GM23248 (cell line): ENCODE measurements at regions not wholly inside any gene's neighbourhood (a gene's known extent, or its start where the extent isn't known, plus 50 kb on each side); places are given as distances from the start of the nearest gene placed in this dataset.

ENCODE experiments used
- DNase-seq: peaks from one replicate; pipeline ENCODE4 v3.0.0-alpha.2; 2015
- H2AFZ ChIP-seq: fragments of 200-600 bp; sonication (generic); 2 replicates; pipeline ENCODE4 v1.6.1; 2016; ENCODE audit warnings: antibody characterized with exemption
- H3F3A ChIP-seq: fragments of 200-600 bp; sonication (generic); 2 replicates; pipeline ENCODE4 v1.6.1; 2016; ENCODE audit warnings: mild to moderate bottlenecking, antibody characterized with exemption, mixed run types; ENCODE audit not compliant: insufficient read depth
- H3K27ac ChIP-seq: fragments of 200-600 bp; sonication (generic); 2 replicates; pipeline ENCODE4 v1.5.1; 2016; ENCODE audit warnings: mild to moderate bottlenecking
- H3K27me3 ChIP-seq: fragments of 200-600 bp; sonication (generic); replicated peaks from 2 replicates; pipeline ENCODE4 v1.6.1; 2016; ENCODE audit warnings: mild to moderate bottlenecking; ENCODE audit not compliant: insufficient read depth
- H3K36me3 ChIP-seq: fragments of 200-600 bp; sonication (generic); 2 replicates; pipeline ENCODE4 v1.6.1; 2016; ENCODE audit warnings: low read depth, mild to moderate bottlenecking
- H3K4me1 ChIP-seq: fragments of 200-600 bp; sonication (generic); 2 replicates; pipeline ENCODE4 v1.6.1; 2016; ENCODE audit warnings: mild to moderate bottlenecking; ENCODE audit not compliant: insufficient read depth
- H3K4me2 ChIP-seq: fragments of 200-600 bp; sonication (generic); one replicate; pipeline ENCODE4 v1.6.1; 2016; ENCODE audit warnings: mild to moderate bottlenecking; ENCODE audit not compliant: unreplicated experiment
- H3K4me3 ChIP-seq: fragments of 200-600 bp; sonication (generic); 2 replicates; pipeline ENCODE4 v1.5.1; 2016; ENCODE audit warnings: mild to moderate bottlenecking
- H3K79me2 ChIP-seq: fragments of 200-600 bp; sonication (generic); 2 replicates; pipeline ENCODE4 v1.6.1; 2016; ENCODE audit warnings: mild to moderate bottlenecking; ENCODE audit not compliant: insufficient read depth
- H3K9ac ChIP-seq: fragments of 200-600 bp; sonication (generic); 2 replicates; pipeline ENCODE4 v1.6.1; 2016; ENCODE audit warnings: mild to moderate bottlenecking
- H3K9me2 ChIP-seq: fragments of 200-600 bp; sonication (generic); 2 replicates; pipeline ENCODE4 v1.6.1; 2016; ENCODE audit warnings: mixed run types, mild to moderate bottlenecking, moderate library complexity; ENCODE audit not compliant: insufficient read depth
- H3K9me3 ChIP-seq: fragments of 200-600 bp; sonication (generic); one replicate; pipeline ENCODE4 v1.6.1; 2017; ENCODE audit warnings: low read depth
- H4K20me1 ChIP-seq: fragments of 200-600 bp; sonication (generic); 2 replicates; pipeline ENCODE4 v1.6.0; 2016; ENCODE audit not compliant: insufficient read depth
- EZH2 ChIP-seq: fragments of 200-600 bp; sonication (generic); IDR thresholded peaks from 2 replicates; pipeline ENCODE4 v1.6.1; 2018; ENCODE audit warnings: antibody characterized with exemption, mild to moderate bottlenecking; ENCODE audit not compliant: insufficient read depth, poor library complexity, severe bottlenecking
- EZH2phosphoT487 ChIP-seq: fragments of 200-600 bp; sonication (generic); IDR thresholded peaks from 2 replicates; pipeline ENCODE4 v1.6.1; 2018; ENCODE audit warnings: antibody characterized with exemption, moderate library complexity, mild to moderate bottlenecking, low read depth; ENCODE audit not compliant: insufficient read depth
- WGBS, 2 experiments: methylation state at CpG; one replicate each; pipeline ENCODE4 v1.1.6; 2015 to 2017; ENCODE audit warnings: low lambda C conversion rate in 2 of 2, low coverage in 1 of 2; ENCODE audit errors: missing lambda C conversion rate in 2 of 2; 5-methylcytosine and 5-hydroxymethylcytosine counted together
- in situ Hi-C: fragments of 300-500 bp; cut with MboI; formaldehyde crosslinking; loops from 2 replicates; pipeline ENCODE4 v1.15.0; 2020

GRCh38 chr9:31114346-31114745, 1270.1 kb upstream of the ACO1 start:
- H3K27ac ChIP-seq: no peak overlapping the region
- no peaks in the 10 kb centered on the region for H3F3A ChIP-seq
- no peaks in the 10 kb centered on the region for H3K9me3 ChIP-seq
- H3K4me3 ChIP-seq: no peak overlapping the region
- H2AFZ ChIP-seq: no peak overlapping the region
- no peak overlapping the region for H3K9ac ChIP-seq
- H3K79me2 ChIP-seq: no peaks in the 10 kb centered on the region
- H3K4me1 ChIP-seq: no peaks in the 10 kb centered on the region
- no peak overlapping the region for H3K4me2 ChIP-seq
- 6 to 24% methylated on average over 1 of the region's 1 CpG for WGBS, 2 experiments
- no peak for DNase-seq
- no peaks in the 10 kb centered on the region for H4K20me1 ChIP-seq
- in situ Hi-C loops: no loop called here
- H3K27me3 ChIP-seq: no peaks in the 10 kb centered on the region
- H3K9me2 ChIP-seq: no peaks in the 10 kb centered on the region
- no peaks in the 10 kb centered on the region for H3K36me3 ChIP-seq
- TF ChIP-seq EZH2 (no peak), EZH2phosphoT487 (no peak)

- Histone ChIP-seq H3K36me3 (no peaks in the 10 kb centered on the region), H3K9me2 (no peaks in the 10 kb centered on the region), H3K27ac (no peak overlapping the region), H3K27me3 (no peaks in the 10 kb centered on the region), H3F3A (no peaks in the 10 kb centered on the region), H3K4me1 (no peaks in the 10 kb centered on the region), H3K4me2 (no peak overlapping the region), H3K79me2 (no peaks in the 10 kb centered on the region), H3K4me3 (no peak overlapping the region), H2AFZ (no peak overlapping the region), H3K9me3 (no peaks in the 10 kb centered on the region), H4K20me1 (no peaks in the 10 kb centered on the region), H3K9ac (no peak overlapping the region)
- in situ Hi-C loops: no loop called here
- DNase-seq: peak; percentile 49
- WGBS, 2 experiments: 15 to 28% methylated on average over 5 of the region's 5 CpGs
- TF ChIP-seq EZH2: no peak
- no peak for TF ChIP-seq EZH2phosphoT487
Measured at GRCh38 chr9:31119890-31120454, 1264.5 kb upstream of the ACO1 start.

- DNase-seq: no peak
- Histone ChIP-seq H3K4me1 (no peaks in the 10 kb centered on the region), H3K36me3 (no peaks in the 10 kb centered on the region), H3K27me3 (no peaks in the 10 kb centered on the region), H3K79me2 (no peaks in the 10 kb centered on the region), H2AFZ (no peak overlapping the region), H3K9me2 (no peaks in the 10 kb centered on the region), H3K9me3 (no peaks in the 10 kb centered on the region), H3K4me2 (no peak overlapping the region), H3K27ac (no peak overlapping the region), H3K9ac (no peak overlapping the region), H4K20me1 (no peaks in the 10 kb centered on the region), H3F3A (no peaks in the 10 kb centered on the region), H3K4me3 (no peak overlapping the region)
- TF ChIP-seq EZH2phosphoT487: no peak
- no peak for TF ChIP-seq EZH2
- in situ Hi-C loops: no loop called here
- 0 to 3% methylated on average over 1 of the region's 1 CpG for WGBS, 2 experiments
Measured at GRCh38 chr9:31124389-31124788, 1260.1 kb upstream of the ACO1 start.

GRCh38 chr9:31135567-31135966, 1248.9 kb upstream of the ACO1 start:
- Histone ChIP-seq H3F3A (peaks cover 10% of the 10 kb centered on the region), H3K27me3 (no peaks in the 10 kb centered on the region), H3K4me3 (no peak overlapping the region), H2AFZ (no peak overlapping the region), H4K20me1 (no peaks in the 10 kb centered on the region), H3K4me1 (peaks cover 12% of the 10 kb centered on the region; the same call in 1 of the 2 replicates), H3K9me2 (no peaks in the 10 kb centered on the region), H3K9me3 (no peaks in the 10 kb centered on the region), H3K79me2 (no peaks in the 10 kb centered on the region), H3K4me2 (no peak overlapping the region), H3K36me3 (no peaks in the 10 kb centered on the region), H3K27ac (no peak overlapping the region), H3K9ac (no peak overlapping the region)
- TF ChIP-seq EZH2 (no peak), EZH2phosphoT487 (no peak)
- 35 to 43% methylated on average over 3 of the region's 3 CpGs for WGBS, 2 experiments
- in situ Hi-C loops: no loop called here
- DNase-seq: no peak

- Histone ChIP-seq H3K4me1 (peaks cover 12% of the 10 kb centered on the region; the same call in 1 of the 2 replicates), H3K27me3 (no peaks in the 10 kb centered on the region), H3K4me2 (no peak overlapping the region), H2AFZ (no peak overlapping the region), H3K27ac (no peak overlapping the region), H3K9ac (no peak overlapping the region), H3K9me3 (no peaks in the 10 kb centered on the region), H3K9me2 (no peaks in the 10 kb centered on the region), H3K36me3 (no peaks in the 10 kb centered on the region), H3F3A (peaks cover 10% of the 10 kb centered on the region), H4K20me1 (no peaks in the 10 kb centered on the region), H3K4me3 (no peak overlapping the region), H3K79me2 (no peaks in the 10 kb centered on the region)
- no peak for TF ChIP-seq EZH2
- no peak for TF ChIP-seq EZH2phosphoT487
- in situ Hi-C loops: no loop called here
- no peak for DNase-seq
- WGBS, 2 experiments: 15 to 29% methylated on average over 2 of the region's 2 CpGs
Measured at GRCh38 chr9:31136524-31136923, 1247.9 kb upstream of the ACO1 start.
